ENCODE measurements at regions not wholly inside any gene's neighbourhood (a gene's known extent, or its start where the extent isn't known, plus 50 kb on each side); places are given as distances from the start of the nearest gene placed in this dataset.

GRCh38 chr1:113246929-113247328 is 143.4 kb upstream of the MAGI3 start:
- no peak for TF ChIP-seq CTCF (IDR thresholded peaks at IDR 0.05 in 4 of 5, conservative IDR thresholded peaks at IDR 0.05 in 1 of 5)
- no peak for TF ChIP-seq POLR2A (IDR thresholded peaks at IDR 0.05)
